Natural killer cell (primary cell): ENCODE measurements at regions not wholly inside any gene's neighbourhood (a gene's known extent, or its start where the extent isn't known, plus 50 kb on each side); places are given as distances from the start of the nearest gene placed in this dataset.

ENCODE experiments used
- ATAC-seq, 3 donors: fragments of 150-1000 bp in 2 of 3; fragments of 200-7000 bp in 1 of 3; cut with Tn5 transposase; 1 replicate in 1 of 3; 2 replicates in 2 of 3; pipeline ENCODE4 v1.10.0; 2021; ENCODE audit warnings: mild to moderate bottlenecking in 2 of 3, moderate library complexity in 2 of 3
- DNase-seq, 2 donors: peaks; one replicate each; pipeline versions ENCODE4 v3.0.0 to v3.0.0-alpha.2; 2013 to 2021; ENCODE audit warnings: mixed read lengths in 1 of 2
- H3K27ac ChIP-seq: one replicate; pipeline ENCODE4 v1.5.1; 2013; ENCODE audit warnings: mild to moderate bottlenecking, low read length
- H3K27me3 ChIP-seq: one replicate; pipeline ENCODE4 v1.6.1; 2013; ENCODE audit warnings: low read length; ENCODE audit not compliant: control insufficient read depth, insufficient read depth
- H3K36me3 ChIP-seq: one replicate; pipeline ENCODE4 v1.6.1; 2013; ENCODE audit warnings: low read length; ENCODE audit not compliant: control insufficient read depth, insufficient read depth
- H3K4me1 ChIP-seq: one replicate; pipeline ENCODE4 v1.6.1; 2013; ENCODE audit warnings: low read length; ENCODE audit not compliant: control insufficient read depth, insufficient read depth
- H3K4me3 ChIP-seq: one replicate; pipeline ENCODE4 v1.5.1; 2013; ENCODE audit warnings: low read length
- H3K9me3 ChIP-seq: one replicate; pipeline ENCODE4 v1.6.1; 2013; ENCODE audit warnings: low read length; ENCODE audit not compliant: control insufficient read depth, insufficient read depth
- H3K27ac Mint-ChIP-seq, 2 donors: one replicate each; pipeline ENCODE4 v1.8.0; 2022; ENCODE audit warnings: mild to moderate bottlenecking in 2 of 2, mixed read lengths in 2 of 2, moderate library complexity in 1 of 2
- H3K27me3 Mint-ChIP-seq, 2 donors: one replicate each; pipeline ENCODE4 v1.8.0; 2022; ENCODE audit warnings: low read depth in 2 of 2, mixed read lengths in 2 of 2
- H3K36me3 Mint-ChIP-seq: one replicate; pipeline ENCODE4 v1.8.0; 2022; ENCODE audit warnings: mixed read lengths
- H3K4me1 Mint-ChIP-seq, 2 donors: one replicate each; pipeline ENCODE4 v1.8.0; 2022; ENCODE audit warnings: mixed read lengths in 2 of 2
- H3K4me3 Mint-ChIP-seq: one replicate; pipeline ENCODE4 v1.8.0; 2022; ENCODE audit warnings: mild to moderate bottlenecking, moderate library complexity, mixed read lengths
- H3K9me3 Mint-ChIP-seq, 2 donors: one replicate each; pipeline ENCODE4 v1.8.0; 2022; ENCODE audit warnings: mixed read lengths in 2 of 2
- WGBS: methylation state at CpG from one replicate; pipeline ENCODE4 v1.1.7; 2013; ENCODE audit warnings: missing lambda C conversion rate; ENCODE audit not compliant: insufficient coverage; 5-methylcytosine and 5-hydroxymethylcytosine counted together
- intact Hi-C: fragments of 100-400 bp; cut with micrococcal nuclease; formaldehyde crosslinking; loops from one replicate; pipeline ENCODE4 v1.14.2; 2022
- TF ChIP-seq, protein P1 (sequence below): fragments of 200-600 bp; IDR thresholded peaks from one replicate; pipeline ENCODE4 v1.8.0; 2022; ENCODE audit warnings: antibody characterized with exemption

GRCh38 chrX:40908026-40908425 is 172.7 kb upstream of the MED14 start:
- WGBS, result 93% methylated on average over 4 of the region's 7 CpGs
- Histone ChIP-seq H3K4me3 (no peak overlapping the region), H3K4me1 (no peaks in the 10 kb centered on the region), H3K9me3 (no peaks in the 10 kb centered on the region), H3K36me3 (no peaks in the 10 kb centered on the region), H3K27me3 (no peaks in the 10 kb centered on the region), H3K27ac (no peak overlapping the region)
- no peak overlapping the region for H3K4me3 Mint-ChIP-seq
- intact Hi-C loops, result no loop called here
- H3K27ac Mint-ChIP-seq, result no peak overlapping the region
- H3K9me3 Mint-ChIP-seq, result no peaks in the 10 kb centered on the region
- no peaks in the 10 kb centered on the region for H3K36me3 Mint-ChIP-seq
- ATAC-seq, result no peak
- DNase-seq, result no peak
- no peaks in the 10 kb centered on the region for H3K4me1 Mint-ChIP-seq
- TF ChIP-seq, protein P1, sequence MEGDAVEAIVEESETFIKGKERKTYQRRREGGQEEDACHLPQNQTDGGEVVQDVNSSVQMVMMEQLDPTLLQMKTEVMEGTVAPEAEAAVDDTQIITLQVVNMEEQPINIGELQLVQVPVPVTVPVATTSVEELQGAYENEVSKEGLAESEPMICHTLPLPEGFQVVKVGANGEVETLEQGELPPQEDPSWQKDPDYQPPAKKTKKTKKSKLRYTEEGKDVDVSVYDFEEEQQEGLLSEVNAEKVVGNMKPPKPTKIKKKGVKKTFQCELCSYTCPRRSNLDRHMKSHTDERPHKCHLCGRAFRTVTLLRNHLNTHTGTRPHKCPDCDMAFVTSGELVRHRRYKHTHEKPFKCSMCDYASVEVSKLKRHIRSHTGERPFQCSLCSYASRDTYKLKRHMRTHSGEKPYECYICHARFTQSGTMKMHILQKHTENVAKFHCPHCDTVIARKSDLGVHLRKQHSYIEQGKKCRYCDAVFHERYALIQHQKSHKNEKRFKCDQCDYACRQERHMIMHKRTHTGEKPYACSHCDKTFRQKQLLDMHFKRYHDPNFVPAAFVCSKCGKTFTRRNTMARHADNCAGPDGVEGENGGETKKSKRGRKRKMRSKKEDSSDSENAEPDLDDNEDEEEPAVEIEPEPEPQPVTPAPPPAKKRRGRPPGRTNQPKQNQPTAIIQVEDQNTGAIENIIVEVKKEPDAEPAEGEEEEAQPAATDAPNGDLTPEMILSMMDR, result no peak
- peaks cover 0 to 12% of the 10 kb centered on the region in 2 donors for H3K27me3 Mint-ChIP-seq

GRCh38 chrX:40908857-40909475 is 173.6 kb upstream of the MED14 start:
- TF ChIP-seq, protein P1, result no peak
- H3K27ac Mint-ChIP-seq, result no peak overlapping the region
- intact Hi-C loops, result no loop called here
- Histone ChIP-seq H3K4me1 (no peaks in the 10 kb centered on the region), H3K36me3 (no peaks in the 10 kb centered on the region), H3K4me3 (no peak overlapping the region), H3K27ac (no peak overlapping the region), H3K27me3 (no peaks in the 10 kb centered on the region), H3K9me3 (no peaks in the 10 kb centered on the region)
- ATAC-seq, result no peak
- H3K4me1 Mint-ChIP-seq, result no peaks in the 10 kb centered on the region
- H3K9me3 Mint-ChIP-seq, result no peaks in the 10 kb centered on the region
- peaks cover 0 to 12% of the 10 kb centered on the region in 2 donors for H3K27me3 Mint-ChIP-seq
- H3K4me3 Mint-ChIP-seq, result no peak overlapping the region
- H3K36me3 Mint-ChIP-seq, result no peaks in the 10 kb centered on the region
- DNase-seq, result no peak

GRCh38 chrX:40912166-40912565 is 173.1 kb upstream of the USP9X start:
- TF ChIP-seq, protein P1, result no peak
- 81% methylated on average over 3 of the region's 4 CpGs for WGBS
- Mint-ChIP-seq H3K9me3 (no peaks in the 10 kb centered on the region), H3K27me3 (peaks cover 0 to 7% of the 10 kb centered on the region in 2 donors), H3K4me1 (no peaks in the 10 kb centered on the region), H3K4me3 (no peak overlapping the region), H3K36me3 (no peaks in the 10 kb centered on the region), H3K27ac (no peak overlapping the region)
- H3K4me1 ChIP-seq, result no peaks in the 10 kb centered on the region
- DNase-seq (no peak), ATAC-seq (no peak)
- H3K27ac ChIP-seq, result no peak overlapping the region
- no peaks in the 10 kb centered on the region for H3K9me3 ChIP-seq
- no peak overlapping the region for H3K4me3 ChIP-seq
- no peaks in the 10 kb centered on the region for H3K27me3 ChIP-seq
- H3K36me3 ChIP-seq, result no peaks in the 10 kb centered on the region
- intact Hi-C loops, result no loop called here

DNA sequence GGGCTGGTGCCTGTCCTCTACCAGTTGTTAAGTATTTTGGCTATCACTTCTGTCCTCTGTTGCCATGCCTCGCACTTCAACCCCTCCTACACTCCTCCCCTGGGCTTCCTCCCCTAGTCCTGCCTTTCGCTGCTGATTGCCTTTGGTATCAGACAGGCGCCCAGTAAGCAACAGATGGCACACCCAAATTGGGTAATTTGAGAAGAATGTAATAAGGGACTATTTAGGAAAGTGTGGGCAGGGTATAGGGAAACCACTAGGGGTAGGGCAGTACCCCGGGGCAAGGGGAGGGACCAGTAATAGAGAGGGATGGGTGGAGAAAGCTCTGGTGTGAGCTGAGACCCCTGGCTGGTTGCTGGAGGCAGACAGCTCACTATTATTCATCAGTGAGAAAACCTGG is 172.7 kb upstream of the USP9X start:
- Mint-ChIP-seq H3K27ac (no peak overlapping the region), H3K4me3 (no peak overlapping the region), H3K9me3 (no peaks in the 10 kb centered on the region), H3K27me3 (peaks cover 0 to 7% of the 10 kb centered on the region in 2 donors), H3K36me3 (no peaks in the 10 kb centered on the region), H3K4me1 (no peaks in the 10 kb centered on the region)
- TF ChIP-seq, protein P1, result no peak
- no peak for ATAC-seq
- Histone ChIP-seq H3K9me3 (no peaks in the 10 kb centered on the region), H3K36me3 (no peaks in the 10 kb centered on the region), H3K27me3 (no peaks in the 10 kb centered on the region), H3K4me1 (no peaks in the 10 kb centered on the region), H3K27ac (no peak overlapping the region), H3K4me3 (no peak overlapping the region)
- 59% methylated on average over 4 of the region's 4 CpGs for WGBS
- DNase-seq, result no peak
- intact Hi-C loops, result no loop called here
